H1 (cell line): ENCODE measurements at regions not wholly inside any gene's neighbourhood (a gene's known extent, or its start where the extent isn't known, plus 50 kb on each side); places are given as distances from the start of the nearest gene placed in this dataset.

Experiments
- HDAC2 ChIP-seq, 2 experiments: fragments of 300-600 bp in 1 of 2; sonication (generic) in 1 of 2; IDR thresholded peaks; 2 replicates each; pipeline ENCODE4 v1.6.1; 2011 to 2012; ENCODE audit warnings: low read depth in 2 of 2, low read length in 2 of 2, mild to moderate bottlenecking in 2 of 2, moderate library complexity in 2 of 2, borderline replicate concordance in 1 of 2, inconsistent platforms in 1 of 2
- TF ChIP-seq, protein P1 (sequence below), 3 experiments: IDR thresholded peaks; 1 replicate in 2 of 3; 2 replicates in 1 of 3; pipeline versions ENCODE4 v1.5.1 to v1.6.1; 2011; ENCODE audit warnings: low read length in 3 of 3, mild to moderate bottlenecking in 3 of 3, inconsistent platforms in 2 of 3, low read depth in 1 of 3, moderate library complexity in 1 of 3; ENCODE audit not compliant: insufficient read depth in 1 of 3; ENCODE audit errors: control extremely low read depth in 1 of 3

DNA sequence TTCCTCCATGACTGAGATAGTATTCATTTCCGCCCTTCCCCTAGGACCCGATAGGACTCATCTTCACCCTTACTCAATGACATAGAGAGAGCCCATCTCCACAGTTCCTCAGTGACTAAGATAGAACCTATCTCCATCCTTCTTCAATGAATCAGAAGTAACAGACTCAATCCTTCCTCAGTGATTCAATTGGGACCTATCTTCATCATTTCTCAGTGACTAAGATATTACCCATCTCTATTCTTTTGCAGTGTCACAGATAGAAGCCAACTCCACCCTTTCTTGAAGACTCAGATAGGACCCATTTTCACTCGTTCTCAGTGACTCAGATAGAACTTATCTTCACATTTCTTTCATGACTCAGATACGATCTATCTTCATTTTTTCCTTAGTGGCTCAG, 164.6 kb downstream of the FBXO4 start (continued):
- TF ChIP-seq, protein P1, sequence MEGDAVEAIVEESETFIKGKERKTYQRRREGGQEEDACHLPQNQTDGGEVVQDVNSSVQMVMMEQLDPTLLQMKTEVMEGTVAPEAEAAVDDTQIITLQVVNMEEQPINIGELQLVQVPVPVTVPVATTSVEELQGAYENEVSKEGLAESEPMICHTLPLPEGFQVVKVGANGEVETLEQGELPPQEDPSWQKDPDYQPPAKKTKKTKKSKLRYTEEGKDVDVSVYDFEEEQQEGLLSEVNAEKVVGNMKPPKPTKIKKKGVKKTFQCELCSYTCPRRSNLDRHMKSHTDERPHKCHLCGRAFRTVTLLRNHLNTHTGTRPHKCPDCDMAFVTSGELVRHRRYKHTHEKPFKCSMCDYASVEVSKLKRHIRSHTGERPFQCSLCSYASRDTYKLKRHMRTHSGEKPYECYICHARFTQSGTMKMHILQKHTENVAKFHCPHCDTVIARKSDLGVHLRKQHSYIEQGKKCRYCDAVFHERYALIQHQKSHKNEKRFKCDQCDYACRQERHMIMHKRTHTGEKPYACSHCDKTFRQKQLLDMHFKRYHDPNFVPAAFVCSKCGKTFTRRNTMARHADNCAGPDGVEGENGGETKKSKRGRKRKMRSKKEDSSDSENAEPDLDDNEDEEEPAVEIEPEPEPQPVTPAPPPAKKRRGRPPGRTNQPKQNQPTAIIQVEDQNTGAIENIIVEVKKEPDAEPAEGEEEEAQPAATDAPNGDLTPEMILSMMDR (IDR thresholded peaks at IDR 0.05; ENCODE audit: control extremely low read depth in 1 of 3, insufficient read depth in 1 of 3, low read depth in 1 of 3, low read length in 3 of 3), result no peak
- no peak for TF ChIP-seq HDAC2 (IDR thresholded peaks at IDR 0.05; ENCODE audit: borderline replicate concordance in 1 of 2, low read depth in 2 of 2, low read length in 2 of 2)
